Bronchial epithelial cell (primary cell): ENCODE measurements at regions not wholly inside any gene's neighbourhood (a gene's known extent, or its start where the extent isn't known, plus 50 kb on each side); places are given as distances from the start of the nearest gene placed in this dataset.
"Not testable (repeated sequence)": the region's sequence is repeated elsewhere in the genome, so short reads cannot be mapped to it uniquely, and the experiment has no call there.

Experiments
- DNase-seq: peaks from one replicate; pipeline ENCODE4 v3.0.0-alpha.2; 2010; ENCODE audit warnings: low read depth
- FAIRE-seq: peaks from 2 replicates; lab custom pipeline; 2011; peaks lifted over from hg19 to GRCh38; lab: Jason Lieb, UNC
- H3K27me3 ChIP-seq: 2 replicates; pipeline ENCODE4 v1.5.1; 2011; ENCODE audit warnings: low read length; ENCODE audit not compliant: control insufficient read depth, insufficient read depth
- H3K36me3 ChIP-seq: 2 replicates; pipeline ENCODE4 v1.5.1; 2011; ENCODE audit warnings: low read length; ENCODE audit not compliant: control insufficient read depth, insufficient read depth
- H3K4me3 ChIP-seq: 2 replicates; pipeline ENCODE4 v1.5.1; 2011; ENCODE audit warnings: mild to moderate bottlenecking, low read depth, low read length, control low read depth
- TF ChIP-seq, protein P1 (sequence below): IDR thresholded peaks from 2 replicates; pipeline ENCODE4 v1.5.1; 2011; ENCODE audit warnings: mild to moderate bottlenecking, moderate library complexity, low read length, control low read depth, inconsistent platforms; ENCODE audit not compliant: insufficient read depth, severe bottlenecking

DNA sequence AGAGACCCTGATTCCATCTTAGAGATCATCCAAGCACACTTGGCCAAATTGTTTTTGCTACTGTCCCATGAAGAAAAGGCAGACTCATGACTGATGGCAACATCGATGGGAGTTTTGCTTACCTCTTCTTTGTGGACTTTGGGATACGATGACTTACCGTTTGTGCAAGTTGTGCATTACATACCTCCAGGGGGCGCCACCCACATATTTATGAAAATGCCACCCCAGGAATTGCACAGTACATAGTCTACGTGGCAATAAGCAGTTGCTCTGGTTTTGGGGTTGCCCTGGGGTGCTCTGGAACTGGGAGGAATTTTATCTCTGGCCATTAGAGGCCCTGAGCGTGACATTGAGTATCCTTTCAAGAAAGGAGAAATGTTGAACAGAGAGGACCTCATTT, 139.0 kb upstream of the CCZ1B start:
- not testable (repeated sequence) for FAIRE-seq, H3K4me3 ChIP-seq, H3K27me3 ChIP-seq, H3K36me3 ChIP-seq
- DNase-seq, result peak; percentile 38
- TF ChIP-seq, protein P1, sequence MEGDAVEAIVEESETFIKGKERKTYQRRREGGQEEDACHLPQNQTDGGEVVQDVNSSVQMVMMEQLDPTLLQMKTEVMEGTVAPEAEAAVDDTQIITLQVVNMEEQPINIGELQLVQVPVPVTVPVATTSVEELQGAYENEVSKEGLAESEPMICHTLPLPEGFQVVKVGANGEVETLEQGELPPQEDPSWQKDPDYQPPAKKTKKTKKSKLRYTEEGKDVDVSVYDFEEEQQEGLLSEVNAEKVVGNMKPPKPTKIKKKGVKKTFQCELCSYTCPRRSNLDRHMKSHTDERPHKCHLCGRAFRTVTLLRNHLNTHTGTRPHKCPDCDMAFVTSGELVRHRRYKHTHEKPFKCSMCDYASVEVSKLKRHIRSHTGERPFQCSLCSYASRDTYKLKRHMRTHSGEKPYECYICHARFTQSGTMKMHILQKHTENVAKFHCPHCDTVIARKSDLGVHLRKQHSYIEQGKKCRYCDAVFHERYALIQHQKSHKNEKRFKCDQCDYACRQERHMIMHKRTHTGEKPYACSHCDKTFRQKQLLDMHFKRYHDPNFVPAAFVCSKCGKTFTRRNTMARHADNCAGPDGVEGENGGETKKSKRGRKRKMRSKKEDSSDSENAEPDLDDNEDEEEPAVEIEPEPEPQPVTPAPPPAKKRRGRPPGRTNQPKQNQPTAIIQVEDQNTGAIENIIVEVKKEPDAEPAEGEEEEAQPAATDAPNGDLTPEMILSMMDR, result peak; percentile 37

DNA sequence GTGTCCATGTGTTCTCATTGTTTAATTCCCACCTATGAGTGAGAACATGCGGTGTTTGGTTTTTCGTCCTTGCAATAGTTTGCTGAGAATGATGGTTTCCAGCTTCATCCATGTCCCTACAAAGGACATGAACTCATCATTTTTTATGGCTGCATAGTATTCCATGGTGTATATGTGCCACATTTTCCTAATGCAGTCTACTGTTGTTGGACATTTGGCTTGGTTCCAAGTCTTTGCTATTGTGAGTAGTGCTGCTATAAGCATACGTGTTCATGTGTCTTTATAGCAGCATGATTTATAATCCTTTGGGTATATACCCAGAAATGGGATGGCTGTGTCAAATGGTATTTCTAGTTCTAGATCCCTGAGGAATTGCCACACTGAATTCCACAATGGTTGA, 144.1 kb upstream of the CCZ1B start:
- not testable (repeated sequence) for DNase-seq, H3K27me3 ChIP-seq, FAIRE-seq, H3K36me3 ChIP-seq, H3K4me3 ChIP-seq

DNA sequence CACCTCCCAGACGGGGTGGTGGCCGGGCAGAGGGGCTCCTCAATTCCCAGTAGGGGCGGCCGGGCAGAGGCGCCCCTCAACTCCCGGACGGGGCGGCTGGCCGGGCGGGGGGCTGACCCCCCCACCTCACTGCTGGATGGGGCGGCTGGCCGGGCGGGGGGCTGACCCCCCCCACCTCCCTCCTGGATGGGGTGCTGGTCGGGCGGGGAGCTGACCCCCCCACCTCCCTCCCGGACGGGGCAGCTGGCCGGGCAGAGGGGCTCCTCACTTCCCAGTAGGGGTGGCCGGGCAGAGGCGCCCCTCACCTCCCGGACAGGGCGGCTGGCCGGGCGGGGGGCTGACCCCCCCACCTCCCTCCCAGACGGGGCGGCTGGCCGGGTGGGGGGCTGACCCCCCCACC, 148.8 kb upstream of the CCZ1B start:
- not testable (repeated sequence) for FAIRE-seq, H3K36me3 ChIP-seq, H3K27me3 ChIP-seq, DNase-seq, H3K4me3 ChIP-seq

DNA sequence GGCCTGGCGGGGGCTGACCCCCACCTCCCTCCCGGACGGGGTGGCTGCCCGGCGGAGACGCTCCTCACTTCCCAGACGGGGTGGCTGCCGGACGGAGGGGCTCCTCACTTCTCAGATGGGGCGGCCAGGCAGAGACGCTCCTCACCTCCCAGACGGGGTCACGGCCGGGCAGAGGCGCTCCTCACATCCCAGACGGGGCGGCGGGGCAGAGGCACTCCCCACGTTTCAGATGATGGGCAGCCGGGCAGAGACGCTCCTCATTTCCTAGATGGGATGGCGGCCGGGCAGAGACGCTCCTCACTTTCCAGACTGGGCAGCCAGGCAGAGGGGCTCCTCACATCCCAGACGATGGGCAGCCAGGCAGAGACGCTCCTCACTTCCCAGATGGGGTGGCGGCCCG, 149.3 kb upstream of the CCZ1B start:
- DNase-seq, FAIRE-seq: not testable (repeated sequence)

DNA sequence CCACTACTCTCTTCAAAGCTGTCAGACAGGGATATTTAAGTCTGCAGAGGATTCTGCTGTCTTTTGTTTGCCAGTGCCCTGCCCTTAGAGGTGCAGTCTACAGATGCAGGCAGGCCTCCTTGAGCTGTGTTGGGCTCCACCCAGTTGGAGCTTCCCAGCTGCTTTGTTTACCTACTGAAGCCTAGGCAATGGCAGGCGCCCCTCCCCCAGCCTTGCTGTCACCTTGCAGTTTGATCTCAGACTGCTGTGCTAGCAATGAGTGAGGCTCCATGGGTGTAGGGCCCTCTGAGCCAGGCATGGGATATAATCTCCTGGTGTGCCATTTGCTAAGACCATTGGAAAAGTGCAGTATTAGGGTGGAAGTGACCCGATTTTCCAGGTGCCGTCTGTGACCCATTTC, 151.3 kb upstream of the CCZ1B start:
- not testable (repeated sequence) for DNase-seq, H3K4me3 ChIP-seq, FAIRE-seq, H3K27me3 ChIP-seq, H3K36me3 ChIP-seq

More for the DNA sequence above, 149.3 kb upstream of the CCZ1B start:
- H3K4me3 ChIP-seq, H3K36me3 ChIP-seq, H3K27me3 ChIP-seq: not testable (repeated sequence)

DNA sequence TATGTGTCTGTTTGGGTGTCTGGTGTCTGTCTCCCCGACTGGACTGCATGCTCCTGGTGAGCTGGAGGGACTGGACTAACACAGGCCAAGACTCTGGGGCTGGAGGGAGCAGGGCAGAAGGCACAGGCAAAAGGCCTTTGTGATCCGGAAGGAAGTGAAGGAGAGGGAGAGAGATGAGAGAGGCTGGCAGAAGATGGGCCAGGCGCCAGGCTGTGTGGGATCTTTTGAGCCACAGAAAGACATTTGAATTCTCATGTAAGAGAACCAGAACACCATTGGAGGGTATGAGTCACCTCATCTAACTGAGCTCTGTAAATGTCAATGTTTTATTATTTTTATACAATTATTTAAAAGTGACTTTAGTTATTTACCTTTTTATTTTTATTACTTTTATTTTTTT, 152.3 kb upstream of the CCZ1B start:
- H3K36me3 ChIP-seq, result not testable (repeated sequence)

DNA sequence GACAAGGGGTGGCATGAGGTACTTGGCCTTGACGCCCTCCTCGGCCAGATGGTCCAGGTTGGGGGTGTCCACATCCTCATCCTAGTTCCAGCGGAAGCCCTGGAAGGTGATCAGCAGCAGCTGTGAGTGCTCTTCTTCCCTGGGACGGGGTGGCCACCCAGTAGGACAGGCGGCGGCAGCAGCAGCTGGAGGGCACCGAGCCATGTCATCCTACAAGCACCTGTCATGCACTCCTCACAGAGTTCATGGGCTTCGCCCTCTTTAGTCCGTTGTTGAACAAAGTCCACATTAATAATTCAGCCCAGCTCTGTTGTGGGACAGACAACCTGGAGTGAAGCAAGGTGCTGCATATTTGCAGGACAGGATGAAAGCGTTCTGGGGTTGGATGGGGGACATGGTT, 153.4 kb upstream of the CCZ1B start:
- not testable (repeated sequence) for DNase-seq, H3K27me3 ChIP-seq, FAIRE-seq, H3K4me3 ChIP-seq, H3K36me3 ChIP-seq

More for the DNA sequence above, 152.3 kb upstream of the CCZ1B start:
- not testable (repeated sequence) for H3K27me3 ChIP-seq, DNase-seq, H3K4me3 ChIP-seq, FAIRE-seq

DNA sequence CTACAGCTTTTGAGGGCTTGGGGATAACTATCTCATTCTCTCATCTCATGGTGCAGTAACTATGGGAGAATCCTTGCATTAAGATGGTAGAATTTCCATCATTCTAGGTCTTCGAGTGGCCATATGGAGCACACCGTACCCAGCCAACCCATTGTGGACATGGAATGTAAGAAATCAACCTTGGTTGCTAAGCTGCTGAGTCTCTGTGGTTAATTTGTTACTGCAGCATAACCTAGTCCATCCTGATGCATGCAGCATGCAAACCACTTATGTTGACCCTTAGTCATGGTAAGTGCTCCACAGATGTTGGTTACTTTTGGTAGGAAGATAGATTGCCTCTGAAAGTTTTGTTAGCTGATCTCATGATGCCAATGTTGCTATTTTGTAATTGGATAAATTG, 156.3 kb upstream of the CCZ1B start:
- not testable (repeated sequence) for DNase-seq, FAIRE-seq, H3K27me3 ChIP-seq

DNA sequence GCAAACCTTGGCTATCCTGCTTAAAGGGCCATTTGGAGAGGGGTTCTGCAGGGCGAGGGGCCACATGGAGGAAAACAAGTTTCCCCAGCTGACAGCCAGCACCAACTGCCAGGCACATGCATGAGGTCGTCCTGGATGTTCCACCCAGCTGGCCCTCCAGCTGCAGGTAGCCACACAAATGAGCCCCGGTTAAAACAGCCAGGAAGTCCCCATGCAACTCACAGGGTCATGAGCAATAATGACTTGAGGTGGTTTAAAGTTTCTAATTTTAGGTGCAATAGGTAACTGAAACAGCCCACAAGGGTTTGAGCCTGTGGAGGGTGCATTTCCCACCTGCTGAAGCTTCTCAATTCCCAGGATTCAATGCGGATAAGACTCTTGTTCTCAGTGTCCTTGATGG, 160.8 kb upstream of the CCZ1B start:
- not testable (repeated sequence) for FAIRE-seq, DNase-seq, H3K36me3 ChIP-seq, H3K27me3 ChIP-seq, H3K4me3 ChIP-seq

More for the DNA sequence above, 156.3 kb upstream of the CCZ1B start:
- not testable (repeated sequence) for H3K4me3 ChIP-seq, H3K36me3 ChIP-seq

DNA sequence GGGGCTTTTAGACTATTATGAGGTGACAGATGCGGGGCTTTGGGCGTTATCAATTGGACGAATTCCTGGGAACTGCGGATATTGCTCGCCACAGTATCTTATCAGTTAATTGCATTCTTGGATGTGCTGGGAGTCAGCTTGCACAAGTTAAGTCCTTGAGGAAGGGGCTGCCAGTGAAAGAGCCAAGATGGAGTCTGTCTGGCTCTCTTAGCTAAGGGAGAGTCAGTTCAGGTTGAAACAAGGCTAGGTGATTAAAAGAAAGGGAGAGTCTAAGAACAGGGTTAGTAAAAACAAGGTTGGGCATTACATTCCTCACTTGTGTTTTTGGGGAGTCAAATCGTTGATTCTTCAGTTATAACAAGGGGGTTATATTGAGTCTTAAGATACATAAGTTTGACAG, 162.5 kb upstream of the CCZ1B start:
- not testable (repeated sequence) for H3K36me3 ChIP-seq, H3K4me3 ChIP-seq, H3K27me3 ChIP-seq, DNase-seq, FAIRE-seq

DNA sequence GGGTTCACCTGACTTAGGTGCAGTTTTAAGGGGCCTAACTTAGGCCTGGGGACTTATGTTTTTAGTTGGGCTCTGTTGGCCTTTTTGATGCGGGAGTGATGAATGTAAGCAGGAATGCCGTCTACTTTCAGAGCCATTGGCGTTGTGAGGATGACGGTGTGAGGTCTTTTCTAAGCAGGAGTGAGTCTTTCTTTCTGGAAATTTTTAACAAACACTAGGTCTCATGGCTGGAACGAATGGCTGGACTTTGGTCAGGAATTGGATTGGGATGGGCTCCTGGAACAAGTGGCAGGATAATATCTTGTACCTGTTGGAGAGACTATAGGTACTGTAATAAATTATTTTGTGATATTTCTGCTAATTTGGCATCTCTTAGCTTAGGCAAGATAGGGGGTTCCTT, 163.9 kb upstream of the CCZ1B start:
- H3K36me3 ChIP-seq, H3K27me3 ChIP-seq, H3K4me3 ChIP-seq, FAIRE-seq, DNase-seq: not testable (repeated sequence)

DNA sequence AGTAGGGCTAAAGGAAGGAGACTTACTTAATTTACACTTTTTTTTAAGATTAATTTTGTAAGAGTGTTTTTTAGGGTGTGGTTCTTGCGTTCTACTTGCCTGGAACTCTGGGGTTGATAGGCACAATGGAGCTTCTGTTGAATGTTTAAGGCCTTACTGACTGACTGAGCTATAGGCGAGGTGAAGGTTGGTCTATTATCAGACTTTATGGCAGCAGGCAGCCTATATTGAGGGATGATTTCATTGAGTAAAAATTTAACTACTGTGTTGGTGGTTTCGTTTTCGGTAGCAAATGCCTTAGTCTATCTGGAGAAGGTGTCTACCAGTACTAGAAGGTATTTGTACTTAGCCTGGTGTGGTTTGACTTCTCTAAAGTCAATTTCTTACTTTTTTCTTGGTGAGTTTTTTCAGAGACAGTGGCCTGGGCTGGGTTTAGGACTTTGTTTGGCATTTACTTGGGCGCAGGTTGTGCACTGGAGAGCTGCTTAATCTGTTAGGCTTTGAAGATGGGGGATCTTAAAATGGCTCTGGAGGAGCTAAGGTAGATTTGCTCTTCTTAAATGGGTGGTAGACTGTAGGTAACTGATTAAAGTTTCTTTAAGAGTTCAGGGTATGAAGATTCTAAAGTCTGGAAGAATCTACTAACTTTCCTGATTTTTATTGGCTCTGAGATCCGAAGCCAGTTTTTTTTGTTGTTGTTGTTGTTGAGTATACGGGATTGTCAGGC, 164.5 kb upstream of the CCZ1B start:
- not testable (repeated sequence) for FAIRE-seq, H3K4me3 ChIP-seq, H3K36me3 ChIP-seq, H3K27me3 ChIP-seq
- DNase-seq, result peak; percentile 26

DNA sequence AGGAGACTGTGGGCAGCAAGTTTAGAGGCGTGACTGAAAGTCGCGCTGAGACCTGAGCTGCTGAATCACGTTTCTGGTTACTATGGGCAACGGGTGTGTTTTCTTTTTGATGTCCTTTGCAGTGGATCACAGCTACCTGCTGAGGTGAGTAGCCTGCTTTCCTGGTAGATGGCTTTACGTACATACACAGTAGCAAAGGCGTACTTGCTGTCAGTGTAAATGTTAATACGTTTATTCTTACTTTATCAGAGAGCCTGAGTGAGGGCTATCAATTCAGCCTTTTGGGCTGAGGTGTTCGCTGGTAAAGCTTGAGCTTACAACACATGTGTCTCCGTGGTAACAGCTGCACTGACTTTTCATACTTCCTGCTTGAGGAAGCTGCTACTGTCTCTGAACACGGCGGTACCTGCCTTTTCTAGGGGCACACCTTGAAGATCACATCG, 165.1 kb upstream of the CCZ1B start:
- DNase-seq, result peak; percentile 89
- not testable (repeated sequence) for H3K36me3 ChIP-seq, H3K4me3 ChIP-seq, H3K27me3 ChIP-seq, FAIRE-seq

DNA sequence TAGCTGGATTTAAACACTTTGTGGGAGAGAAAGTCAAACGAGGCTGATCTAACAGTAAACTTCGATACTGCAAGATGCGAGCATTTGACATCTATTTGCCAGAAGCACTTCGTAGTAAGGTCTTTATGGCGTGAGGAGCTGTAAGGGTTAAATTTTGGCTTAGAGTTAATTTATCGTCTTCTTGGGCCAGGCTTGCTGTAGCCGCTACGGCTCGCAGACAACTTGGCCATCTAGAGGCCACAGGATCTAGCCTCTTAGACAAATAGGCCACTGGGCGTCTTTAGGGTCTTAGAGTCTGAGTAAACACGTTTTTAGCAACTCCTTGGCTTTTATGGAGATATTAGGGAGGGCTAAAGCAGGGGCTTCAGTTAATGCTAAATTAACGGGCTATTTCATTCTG, 165.6 kb upstream of the CCZ1B start:
- not testable (repeated sequence) for H3K36me3 ChIP-seq, DNase-seq, H3K27me3 ChIP-seq, FAIRE-seq, H3K4me3 ChIP-seq
